ENCODE measurements at regions not wholly inside any gene's neighbourhood (a gene's known extent, or its start where the extent isn't known, plus 50 kb on each side); places are given as distances from the start of the nearest gene placed in this dataset.

DNA sequence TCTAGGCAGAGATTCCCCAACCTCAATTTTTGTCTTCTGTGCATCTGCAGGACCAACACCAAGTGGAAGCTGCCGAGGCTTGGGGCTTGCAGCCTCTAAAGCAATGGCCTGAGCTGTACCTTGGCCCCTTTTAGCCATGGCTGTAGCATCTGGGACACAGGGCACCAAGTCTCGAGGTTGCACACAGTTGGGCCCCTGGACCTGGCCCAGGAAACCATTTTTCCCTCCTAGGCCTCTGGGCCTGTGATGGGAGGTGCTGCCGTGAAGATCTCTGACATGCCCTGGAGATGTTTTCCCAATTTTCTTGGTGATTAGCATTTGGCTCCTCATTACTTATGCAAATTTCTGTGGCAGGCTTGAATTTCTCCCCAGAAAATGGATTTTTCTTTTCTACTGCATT is 105.7 kb upstream of the LDAH start (continued):
- TF ChIP-seq, protein P1, sequence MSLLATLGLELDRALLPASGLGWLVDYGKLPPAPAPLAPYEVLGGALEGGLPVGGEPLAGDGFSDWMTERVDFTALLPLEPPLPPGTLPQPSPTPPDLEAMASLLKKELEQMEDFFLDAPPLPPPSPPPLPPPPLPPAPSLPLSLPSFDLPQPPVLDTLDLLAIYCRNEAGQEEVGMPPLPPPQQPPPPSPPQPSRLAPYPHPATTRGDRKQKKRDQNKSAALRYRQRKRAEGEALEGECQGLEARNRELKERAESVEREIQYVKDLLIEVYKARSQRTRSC (CRISPR knock-in tag; IDR thresholded peaks at IDR 0.05; ENCODE audit: low read depth), result no peak
- TF ChIP-seq, protein P2, sequence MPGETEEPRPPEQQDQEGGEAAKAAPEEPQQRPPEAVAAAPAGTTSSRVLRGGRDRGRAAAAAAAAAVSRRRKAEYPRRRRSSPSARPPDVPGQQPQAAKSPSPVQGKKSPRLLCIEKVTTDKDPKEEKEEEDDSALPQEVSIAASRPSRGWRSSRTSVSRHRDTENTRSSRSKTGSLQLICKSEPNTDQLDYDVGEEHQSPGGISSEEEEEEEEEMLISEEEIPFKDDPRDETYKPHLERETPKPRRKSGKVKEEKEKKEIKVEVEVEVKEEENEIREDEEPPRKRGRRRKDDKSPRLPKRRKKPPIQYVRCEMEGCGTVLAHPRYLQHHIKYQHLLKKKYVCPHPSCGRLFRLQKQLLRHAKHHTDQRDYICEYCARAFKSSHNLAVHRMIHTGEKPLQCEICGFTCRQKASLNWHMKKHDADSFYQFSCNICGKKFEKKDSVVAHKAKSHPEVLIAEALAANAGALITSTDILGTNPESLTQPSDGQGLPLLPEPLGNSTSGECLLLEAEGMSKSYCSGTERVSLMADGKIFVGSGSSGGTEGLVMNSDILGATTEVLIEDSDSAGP (CRISPR knock-in tag; IDR thresholded peaks at IDR 0.05; ENCODE audit: borderline replicate concordance), result no peak

DNA sequence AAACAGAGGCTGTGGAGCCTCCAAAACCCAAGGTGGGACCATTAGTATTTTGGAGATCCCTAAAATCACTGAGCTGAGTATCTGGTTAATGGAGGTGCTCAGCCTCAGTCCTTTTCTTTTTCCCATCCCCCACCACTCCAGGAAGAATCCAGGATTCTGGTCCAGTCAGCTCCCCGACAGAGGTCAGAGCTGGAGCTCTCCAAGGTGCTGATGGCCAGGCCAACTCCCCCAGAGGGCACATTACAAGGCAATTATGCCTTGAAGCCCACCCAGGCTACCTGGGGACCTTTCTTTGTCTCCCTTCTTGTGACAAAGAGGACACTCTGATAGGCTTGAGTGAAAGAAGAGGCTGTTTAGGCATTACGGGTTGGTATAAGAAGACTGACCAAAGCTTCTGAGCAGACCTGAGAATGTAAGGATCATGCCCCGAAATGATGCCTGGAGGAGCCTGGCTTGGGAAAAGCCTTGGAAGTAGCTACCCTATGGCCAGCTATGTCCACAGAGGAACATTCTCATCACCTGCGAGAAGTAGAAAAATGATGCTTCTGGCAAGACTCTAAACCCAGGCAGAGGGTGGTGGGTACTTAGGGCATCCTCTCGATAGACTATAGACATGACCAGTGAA is 102.5 kb upstream of the LDAH start:
- no peaks in the 10 kb centered on the region for H3K36me3 ChIP-seq (replicated peaks in 1 of 2; ENCODE audit: control insufficient read depth in 1 of 2, insufficient read depth in 2 of 2, low read length in 2 of 2)
- no peak overlapping the region for H3K4me3 ChIP-seq (replicated peaks in 1 of 3; ENCODE audit: insufficient read depth in 1 of 3, low read depth in 2 of 3, low read length in 3 of 3)
- no TSS peak for BruUV-seq (replicated peaks)
- H4K20me1 ChIP-seq (ENCODE audit: insufficient read depth, low read length), result no peaks in the 10 kb centered on the region
- H3K27me3 ChIP-seq (ENCODE audit: control insufficient read depth in 1 of 2, insufficient read depth in 2 of 2, low read length in 2 of 2), result no peaks in the 10 kb centered on the region; a peak in 1 of 5 replicates
- ATAC-seq (peak; percentile 62), FAIRE-seq (no peak), DNase-seq (ENCODE audit: low spot score) (no peak)
- H2AFZ ChIP-seq (ENCODE audit: low read length), result no peak overlapping the region
- POLR2A ChIA-PET, result no interaction called here
- H3K9ac ChIP-seq (ENCODE audit: insufficient read depth, low read depth, low read length), result no peak overlapping the region
- intact Hi-C loops (cut with micrococcal nuclease; ENCODE audit: unreplicated experiment), result no loop called here
- in situ Hi-C loops (cut with HindIII; ENCODE audit: extremely low pct_ligation_motif_present, low pct_unique_long_range_greater_than_20kb), result no loop called here
- no peaks in the 10 kb centered on the region for H3K79me2 ChIP-seq (ENCODE audit: insufficient read depth, low read length)
- 53% methylated on average over 5 of the region's 5 CpGs for WGBS (ENCODE audit: low lambda C conversion rate)
- CTCF ChIA-PET (ENCODE audit: low intra/inter-chr PET ratio, low total read pairs), result no interaction called here
- no peak overlapping the region for H3K27ac ChIP-seq (ENCODE audit: extremely low read length, insufficient read depth, low read length)
- H3K4me2 ChIP-seq (ENCODE audit: low read depth, low read length), result no peak overlapping the region
- H3K4me1 ChIP-seq (ENCODE audit: insufficient read depth, low read length), result peaks cover 5% of the 10 kb centered on the region; the same call in 1 of the 2 replicates
- peaks cover 16% of the 10 kb centered on the region; the same call in 1 of the 2 replicates for H3K9me3 ChIP-seq (ENCODE audit: low read length)
- TF ChIP-seq SAP130 (CRISPR knock-in tag; IDR thresholded peaks at IDR 0.05; ENCODE audit: low read depth) (0 out of 2 replicates have a peak, but pooled peaks have one; percentile 34), KDM3A (CRISPR knock-in tag; IDR thresholded peaks at IDR 0.05; ENCODE audit: low read depth) (no peak), ZSCAN9 (CRISPR knock-in tag; IDR thresholded peaks at IDR 0.05; ENCODE audit: borderline replicate concordance) (peak; percentile 86), ZNF563 (CRISPR knock-in tag; IDR thresholded peaks at IDR 0.05) (0 out of 2 replicates have a peak, but pooled peaks have one; percentile 37), ZNF232 (CRISPR knock-in tag; IDR thresholded peaks at IDR 0.05; ENCODE audit: borderline replicate concordance) (peak; percentile 82; the same call in 1 of the 2 replicates), ERF (CRISPR knock-in tag; IDR thresholded peaks at IDR 0.05) (peak; percentile 74), ZBTB20 (CRISPR knock-in tag; IDR thresholded peaks at IDR 0.05; ENCODE audit: borderline replicate concordance, low read depth) (peak; percentile 30; the same call in 1 of the 2 replicates), ZFP37 (CRISPR knock-in tag; IDR thresholded peaks at IDR 0.05; ENCODE audit: borderline replicate concordance) (no peak), RBM39 (IDR thresholded peaks at IDR 0.05; ENCODE audit: low read depth, low read length, poor library complexity, severe bottlenecking) (no peak), ZFP36L2 (CRISPR knock-in tag; IDR thresholded peaks at IDR 0.05) (0 out of 2 replicates have a peak, but pooled peaks have one; percentile 61), ZNF251 (CRISPR knock-in tag; IDR thresholded peaks at IDR 0.05) (no peak), NR2F6 (IDR thresholded peaks at IDR 0.05) (peak; percentile 48; the same call in 1 of the 2 replicates), NR2F6 (CRISPR knock-in tag; IDR thresholded peaks at IDR 0.05) (peak; percentile 54; the same call in 1 of the 2 replicates)
- TF ChIP-seq, protein P3, sequence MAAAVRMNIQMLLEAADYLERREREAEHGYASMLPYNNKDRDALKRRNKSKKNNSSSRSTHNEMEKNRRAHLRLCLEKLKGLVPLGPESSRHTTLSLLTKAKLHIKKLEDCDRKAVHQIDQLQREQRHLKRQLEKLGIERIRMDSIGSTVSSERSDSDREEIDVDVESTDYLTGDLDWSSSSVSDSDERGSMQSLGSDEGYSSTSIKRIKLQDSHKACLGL (CRISPR knock-in tag; IDR thresholded peaks at IDR 0.05), result 0 out of 2 replicates have a peak, but pooled peaks have one; percentile 37
- TF ChIP-seq, protein P4, sequence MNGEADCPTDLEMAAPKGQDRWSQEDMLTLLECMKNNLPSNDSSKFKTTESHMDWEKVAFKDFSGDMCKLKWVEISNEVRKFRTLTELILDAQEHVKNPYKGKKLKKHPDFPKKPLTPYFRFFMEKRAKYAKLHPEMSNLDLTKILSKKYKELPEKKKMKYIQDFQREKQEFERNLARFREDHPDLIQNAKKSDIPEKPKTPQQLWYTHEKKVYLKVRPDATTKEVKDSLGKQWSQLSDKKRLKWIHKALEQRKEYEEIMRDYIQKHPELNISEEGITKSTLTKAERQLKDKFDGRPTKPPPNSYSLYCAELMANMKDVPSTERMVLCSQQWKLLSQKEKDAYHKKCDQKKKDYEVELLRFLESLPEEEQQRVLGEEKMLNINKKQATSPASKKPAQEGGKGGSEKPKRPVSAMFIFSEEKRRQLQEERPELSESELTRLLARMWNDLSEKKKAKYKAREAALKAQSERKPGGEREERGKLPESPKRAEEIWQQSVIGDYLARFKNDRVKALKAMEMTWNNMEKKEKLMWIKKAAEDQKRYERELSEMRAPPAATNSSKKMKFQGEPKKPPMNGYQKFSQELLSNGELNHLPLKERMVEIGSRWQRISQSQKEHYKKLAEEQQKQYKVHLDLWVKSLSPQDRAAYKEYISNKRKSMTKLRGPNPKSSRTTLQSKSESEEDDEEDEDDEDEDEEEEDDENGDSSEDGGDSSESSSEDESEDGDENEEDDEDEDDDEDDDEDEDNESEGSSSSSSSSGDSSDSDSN (CRISPR knock-in tag; IDR thresholded peaks at IDR 0.05), result no peak
- TF ChIP-seq, protein P5, sequence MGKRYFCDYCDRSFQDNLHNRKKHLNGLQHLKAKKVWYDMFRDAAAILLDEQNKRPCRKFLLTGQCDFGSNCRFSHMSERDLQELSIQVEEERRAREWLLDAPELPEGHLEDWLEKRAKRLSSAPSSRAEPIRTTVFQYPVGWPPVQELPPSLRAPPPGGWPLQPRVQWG (CRISPR knock-in tag; IDR thresholded peaks at IDR 0.05; ENCODE audit: borderline replicate concordance, low read depth), result no peak

Data from HepG2 (cell line).